NOMO-1 (cell line): ENCODE measurements at regions not wholly inside any gene's neighbourhood (a gene's known extent, or its start where the extent isn't known, plus 50 kb on each side); places are given as distances from the start of the nearest gene placed in this dataset.

Source experiments
- DNase-seq, 2 experiments: peaks; one replicate each; lab custom pipeline; 2025; ENCODE audit not compliant: unreplicated experiment in 2 of 2; lab: John Stamatoyannopoulos, UW

- no peak for DNase-seq
Observed at GRCh38 chr14:49946320-49947141, 53.6 kb downstream of the ARF6 start.

- no peak for DNase-seq
Observed at GRCh38 chr14:49947506-49947905, 54.6 kb downstream of the ARF6 start.

GRCh38 chr14:49950275-49951228, 57.7 kb downstream of the ARF6 start:
- no peak for DNase-seq

- no peak for DNase-seq
Observed at GRCh38 chr14:49951229-49951607, 58.3 kb downstream of the ARF6 start.

- no peak for DNase-seq
Observed at GRCh38 chr14:49951691-49952345, 58.9 kb downstream of the ARF6 start.

GRCh38 chr14:49953196-49953595, 60.3 kb downstream of the ARF6 start:
- no peak for DNase-seq

- DNase-seq, result no peak
Observed at GRCh38 chr14:49954171-49954631, 61.3 kb downstream of the ARF6 start.

GRCh38 chr14:49955024-49955423, 62.1 kb downstream of the ARF6 start:
- DNase-seq, result no peak

- DNase-seq, result no peak
Observed at GRCh38 chr14:49957089-49957852, 64.4 kb downstream of the ARF6 start.

GRCh38 chr14:49959822-49960408, 67.0 kb downstream of the ARF6 start:
- DNase-seq, result no peak

- DNase-seq, result peak; percentile 88
Observed at GRCh38 chr14:49960453-49960852, 67.6 kb downstream of the ARF6 start.

GRCh38 chr14:49961270-49962222, 68.7 kb downstream of the ARF6 start:
- DNase-seq, result no peak

- no peak for DNase-seq
Observed at GRCh38 chr14:49962621-49963020, 69.7 kb downstream of the ARF6 start.

- DNase-seq, result peak; percentile 57 to 68
Observed at GRCh38 chr14:49965068-49965651, 72.3 kb downstream of the ARF6 start.

GRCh38 chr14:49966304-49966809, 73.5 kb downstream of the ARF6 start:
- no peak for DNase-seq

GRCh38 chr14:49966971-49967630, 74.2 kb downstream of the ARF6 start:
- DNase-seq, result no peak

- no peak for DNase-seq
Observed at GRCh38 chr14:49969961-49970360, 77.1 kb downstream of the ARF6 start.
